Body of pancreas (tissue), 4 donors: ENCODE measurements at regions not wholly inside any gene's neighbourhood (a gene's known extent, or its start where the extent isn't known, plus 50 kb on each side); places are given as distances from the start of the nearest gene placed in this dataset.

Experiments
- ATAC-seq: fragments of 150-250 bp; one replicate; pipeline ENCODE4 v1.9.1; 2016
- DNase-seq, 4 donors: peaks; one replicate each; pipeline ENCODE4 v3.0.0-alpha.2; 2019
- H3K27ac ChIP-seq, 4 donors: fragments of 200-600 bp; sonication (generic); 1 replicate in 3 of 4; 2 replicates in 1 of 4; pipeline versions ENCODE4 v1.5.1 to v1.6.1; 2016 to 2019; ENCODE audit warnings: mild to moderate bottlenecking in 1 of 4, mixed read lengths in 1 of 4, moderate library complexity in 1 of 4
- H3K27me3 ChIP-seq, 2 donors: fragments of 200-600 bp; sonication (generic); one replicate each; pipeline ENCODE4 v1.6.0; 2016; ENCODE audit warnings: mild to moderate bottlenecking in 1 of 2
- H3K36me3 ChIP-seq, 2 donors: fragments of 200-600 bp; sonication (generic); replicated peaks in 1 of 2; 2 replicates each; pipeline ENCODE4 v1.5.1; 2016; ENCODE audit warnings: low read depth in 2 of 2; ENCODE audit not compliant: insufficient read depth in 1 of 2
- H3K4me1 ChIP-seq: fragments of 200-600 bp; sonication (generic); one replicate; pipeline ENCODE4 v1.6.0; 2016
- H3K4me3 ChIP-seq, 2 donors: fragments of 200-600 bp; sonication (generic); 1 replicate in 1 of 2; 2 replicates in 1 of 2; pipeline ENCODE4 v1.5.1; 2016 to 2019
- H3K9me3 ChIP-seq, 3 donors: fragments of 200-600 bp; sonication (generic); 1 replicate in 2 of 3; 2 replicates in 1 of 3; pipeline ENCODE4 v1.5.1; 2016
- POLR2A ChIP-seq, 3 donors: fragments of 450-650 bp; IDR thresholded peaks; one replicate each; pipeline ENCODE4 v1.6.1; 2016; ENCODE audit warnings: antibody characterized with exemption in 3 of 3, mild to moderate bottlenecking in 2 of 3
- WGBS, 2 donors: methylation state at CpG; one replicate each; pipeline ENCODE4 v1.1.5; 2017; 5-methylcytosine and 5-hydroxymethylcytosine counted together
- intact Hi-C: fragments of 100-400 bp; cut with DNase I; formaldehyde crosslinking; loops from one replicate; pipeline ENCODE4 v1.15.1; 2023
- TF ChIP-seq, protein P1 (sequence below), 7 experiments: fragments of 450-650 bp in 4 of 7; fragments of 200-600 bp in 3 of 7; sonication (generic) in 3 of 7; IDR thresholded peaks; one replicate each; pipeline ENCODE4 v1.5.1; 2016 to 2019; ENCODE audit warnings: antibody characterized with exemption in 7 of 7

GRCh38 chr5:68028131-68028727 lies 187.3 kb upstream of the PIK3R1 start:
- ATAC-seq = no peak
- intact Hi-C loops = no loop called here
- no peak for DNase-seq
- no peaks in the 10 kb centered on the region for H3K36me3 ChIP-seq
- 78 to 86% methylated on average over 2 of the region's 2 CpGs for WGBS, 2 donors
- TF ChIP-seq, protein P1, sequence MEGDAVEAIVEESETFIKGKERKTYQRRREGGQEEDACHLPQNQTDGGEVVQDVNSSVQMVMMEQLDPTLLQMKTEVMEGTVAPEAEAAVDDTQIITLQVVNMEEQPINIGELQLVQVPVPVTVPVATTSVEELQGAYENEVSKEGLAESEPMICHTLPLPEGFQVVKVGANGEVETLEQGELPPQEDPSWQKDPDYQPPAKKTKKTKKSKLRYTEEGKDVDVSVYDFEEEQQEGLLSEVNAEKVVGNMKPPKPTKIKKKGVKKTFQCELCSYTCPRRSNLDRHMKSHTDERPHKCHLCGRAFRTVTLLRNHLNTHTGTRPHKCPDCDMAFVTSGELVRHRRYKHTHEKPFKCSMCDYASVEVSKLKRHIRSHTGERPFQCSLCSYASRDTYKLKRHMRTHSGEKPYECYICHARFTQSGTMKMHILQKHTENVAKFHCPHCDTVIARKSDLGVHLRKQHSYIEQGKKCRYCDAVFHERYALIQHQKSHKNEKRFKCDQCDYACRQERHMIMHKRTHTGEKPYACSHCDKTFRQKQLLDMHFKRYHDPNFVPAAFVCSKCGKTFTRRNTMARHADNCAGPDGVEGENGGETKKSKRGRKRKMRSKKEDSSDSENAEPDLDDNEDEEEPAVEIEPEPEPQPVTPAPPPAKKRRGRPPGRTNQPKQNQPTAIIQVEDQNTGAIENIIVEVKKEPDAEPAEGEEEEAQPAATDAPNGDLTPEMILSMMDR (IDR thresholded peaks at IDR 0.05) = no peak
- H3K27ac ChIP-seq = no peak overlapping the region
- H3K9me3 ChIP-seq = no peaks in the 10 kb centered on the region
- peaks cover 11% of the 10 kb centered on the region for H3K4me1 ChIP-seq
- H3K27me3 ChIP-seq = no peaks in the 10 kb centered on the region
- no peak overlapping the region for H3K4me3 ChIP-seq

GRCh38 chr5:68027519-68027918 lies 188.0 kb upstream of the PIK3R1 start:
- ATAC-seq (no peak), DNase-seq (no peak)
- TF ChIP-seq, protein P1 (IDR thresholded peaks at IDR 0.05) = no peak
- TF ChIP-seq POLR2A (IDR thresholded peaks at IDR 0.05) = no peak
- no peaks in the 10 kb centered on the region for H3K36me3 ChIP-seq
- H3K27me3 ChIP-seq = no peaks in the 10 kb centered on the region
- no peak overlapping the region for H3K4me3 ChIP-seq
- H3K9me3 ChIP-seq = no peaks in the 10 kb centered on the region
- WGBS, 2 donors = 47 to 56% methylated on average over 4 of the region's 4 CpGs
- intact Hi-C loops = no loop called here
- H3K4me1 ChIP-seq = peaks cover 4% of the 10 kb centered on the region
- no peak overlapping the region for H3K27ac ChIP-seq

- TF ChIP-seq POLR2A (IDR thresholded peaks at IDR 0.05) = no peak
- TF ChIP-seq, protein P1 (IDR thresholded peaks at IDR 0.05) = no peak
- intact Hi-C loops = no loop called here
- Histone ChIP-seq H3K27ac (no peak overlapping the region), H3K36me3 (no peaks in the 10 kb centered on the region), H3K9me3 (no peaks in the 10 kb centered on the region), H3K4me1 (no peaks in the 10 kb centered on the region), H3K27me3 (no peaks in the 10 kb centered on the region), H3K4me3 (no peak overlapping the region)
- no peak for ATAC-seq
- no peak for DNase-seq
- 90% methylated on average over 1 of the region's 1 CpG for WGBS, 2 donors
Measured at GRCh38 chr5:68026092-68026885, 189.3 kb upstream of the PIK3R1 start.

GRCh38 chr5:68024426-68024825 lies 191.1 kb upstream of the PIK3R1 start:
- Histone ChIP-seq H3K27me3 (no peaks in the 10 kb centered on the region), H3K4me1 (no peaks in the 10 kb centered on the region), H3K4me3 (no peak overlapping the region), H3K36me3 (no peaks in the 10 kb centered on the region), H3K27ac (no peak overlapping the region), H3K9me3 (no peaks in the 10 kb centered on the region)
- DNase-seq (no peak), ATAC-seq (no peak)
- TF ChIP-seq POLR2A (IDR thresholded peaks at IDR 0.05) = no peak
- intact Hi-C loops = no loop called here

GRCh38 chr5:68021916-68022315 lies 193.6 kb upstream of the PIK3R1 start:
- no peak for DNase-seq
- WGBS, 2 donors = 72 to 75% methylated on average over 4 of the region's 4 CpGs
- ATAC-seq = no peak

More at GRCh38 chr5:68021916-68022315, 193.6 kb upstream of the PIK3R1 start:
- H3K27ac ChIP-seq = no peak overlapping the region
- TF ChIP-seq, protein P1 (IDR thresholded peaks at IDR 0.05) = no peak
- no peak for TF ChIP-seq POLR2A (IDR thresholded peaks at IDR 0.05)
- H3K9me3 ChIP-seq = no peaks in the 10 kb centered on the region
- H3K4me3 ChIP-seq = no peak overlapping the region
- H3K4me1 ChIP-seq = no peaks in the 10 kb centered on the region
- no peaks in the 10 kb centered on the region for H3K36me3 ChIP-seq
- H3K27me3 ChIP-seq = no peaks in the 10 kb centered on the region
- intact Hi-C loops = no loop called here
